Endothelial cell of umbilical vein (primary cell): ENCODE measurements at regions not wholly inside any gene's neighbourhood (a gene's known extent, or its start where the extent isn't known, plus 50 kb on each side); places are given as distances from the start of the nearest gene placed in this dataset.

ENCODE experiments used
- BruUV-seq: library from RNA; stranded (reverse); fragments of 400-500 nt; replicated peaks from 2 replicates; lab custom pipeline; 2021; lab: Mats Ljungman, UMichigan
- CTCF ChIA-PET: fragments of 300-600, 350-600 bp; sonication (Branson Sonifier 250); formaldehyde crosslinking; loops from one replicate; lab custom pipeline; 2021; ENCODE audit warnings: antibody characterized with exemption, inconsistent platforms; lab: Charles Lee
- POLR2A ChIA-PET: fragments of 300-600, 350-600 bp; sonication (Branson Sonifier 250); formaldehyde crosslinking; loops from one replicate; lab custom pipeline; 2021; ENCODE audit warnings: antibody characterized with exemption, inconsistent platforms; lab: Charles Lee
- DNase-seq: peaks from one replicate; pipeline ENCODE4 v3.0.0-alpha.2; 2011; ENCODE audit warnings: low read depth, low spot score
- FAIRE-seq: peaks from 2 replicates; lab custom pipeline; 2011; peaks lifted over from hg19 to GRCh38; lab: Jason Lieb, UNC
- H2AFZ ChIP-seq: 2 replicates; pipeline ENCODE4 v1.6.0; 2012; ENCODE audit warnings: low read depth, low read length, control low read depth, inconsistent platforms
- H3K27ac ChIP-seq: 2 replicates; pipeline ENCODE4 v1.5.1; 2011; ENCODE audit warnings: low read depth, mild to moderate bottlenecking, control low read depth, low read length, moderate library complexity; ENCODE audit not compliant: insufficient read depth
- H3K27me3 ChIP-seq, 2 experiments: 2 replicates each; pipeline versions ENCODE4 v1.6.0 to v1.6.1; 2011; ENCODE audit warnings: low read length in 2 of 2, mixed read lengths in 1 of 2; ENCODE audit not compliant: control insufficient read depth in 2 of 2, insufficient read depth in 2 of 2
- H3K36me3 ChIP-seq, 2 experiments: 2 replicates in 1 of 2; 3 replicates in 1 of 2; pipeline ENCODE4 v1.5.1; 2011; ENCODE audit warnings: low read length in 2 of 2, mild to moderate bottlenecking in 1 of 2, moderate library complexity in 1 of 2; ENCODE audit not compliant: control insufficient read depth in 2 of 2, insufficient read depth in 2 of 2; ENCODE audit errors: extremely low read depth in 1 of 2
- H3K4me1 ChIP-seq: 3 replicates; pipeline ENCODE4 v1.5.1; 2011; ENCODE audit warnings: mild to moderate bottlenecking, low read length; ENCODE audit not compliant: control insufficient read depth, insufficient read depth; ENCODE audit errors: extremely low read depth
- H3K4me2 ChIP-seq: 2 replicates; pipeline ENCODE4 v1.6.1; 2011; ENCODE audit warnings: low read length, control low read depth, mixed read lengths; ENCODE audit not compliant: insufficient read depth
- H3K4me3 ChIP-seq, 3 experiments: fragments of 200-600 bp in 1 of 3; sonication (generic), shearing (Covaris generic) in 1 of 3; replicated peaks in 1 of 3; 2 replicates each; pipeline ENCODE4 v1.5.1; 2011 to 2016; ENCODE audit warnings: control low read depth in 3 of 3, low read length in 3 of 3, mild to moderate bottlenecking in 2 of 3, inconsistent platforms in 1 of 3, low read depth in 1 of 3, moderate library complexity in 1 of 3; ENCODE audit not compliant: insufficient read depth in 1 of 3
- H3K79me2 ChIP-seq: 2 replicates; pipeline ENCODE4 v1.6.0; 2012; ENCODE audit warnings: low read length, inconsistent platforms; ENCODE audit not compliant: control insufficient read depth, insufficient read depth
- H3K9ac ChIP-seq: replicated peaks from 2 replicates; pipeline ENCODE3; 2011; ENCODE audit warnings: low read length, control low read depth; ENCODE audit not compliant: insufficient read depth; ENCODE audit errors: extremely low read depth
- H3K9me1 ChIP-seq: replicated peaks from 3 replicates; pipeline ENCODE4 v1.6.0; 2011; ENCODE audit warnings: mild to moderate bottlenecking, low read length; ENCODE audit not compliant: control insufficient read depth, insufficient read depth; ENCODE audit errors: extremely low read depth
- H3K9me3 ChIP-seq: replicated peaks from 2 replicates; pipeline ENCODE4 v1.5.1; 2012; ENCODE audit warnings: low read length, inconsistent platforms; ENCODE audit not compliant: control insufficient read depth, insufficient read depth
- H4K20me1 ChIP-seq: replicated peaks from 2 replicates; pipeline ENCODE3; 2011; ENCODE audit warnings: mild to moderate bottlenecking, low read length; ENCODE audit not compliant: control insufficient read depth, insufficient read depth; ENCODE audit errors: extremely low read depth
- CTCF ChIP-seq, 2 donors: IDR thresholded peaks; 1 replicate in 1 of 2; 2 replicates in 1 of 2; pipeline ENCODE4 v1.5.1; 2011; ENCODE audit warnings: low read length in 2 of 2, mild to moderate bottlenecking in 2 of 2, moderate library complexity in 2 of 2, control low read depth in 1 of 2, inconsistent platforms in 1 of 2, low read depth in 1 of 2; ENCODE audit not compliant: insufficient read depth in 1 of 2; ENCODE audit errors: extremely low read depth in 1 of 2
- FOS ChIP-seq: IDR thresholded peaks from 2 replicates; pipeline ENCODE4 v1.6.1; 2011; ENCODE audit warnings: mild to moderate bottlenecking, low read length, moderate library complexity, borderline replicate concordance; ENCODE audit not compliant: insufficient read depth
- JUN ChIP-seq: IDR thresholded peaks from 2 replicates; pipeline ENCODE4 v1.6.1; 2011; ENCODE audit warnings: borderline replicate concordance, low read depth; ENCODE audit not compliant: insufficient read length, insufficient read depth
- MYC ChIP-seq: IDR thresholded peaks from one replicate; pipeline ENCODE4 v1.6.1; 2011; ENCODE audit warnings: mild to moderate bottlenecking, low read depth, low read length
- POLR2AphosphoS5 ChIP-seq: IDR thresholded peaks from 2 replicates; pipeline ENCODE4 v1.6.1; 2012; ENCODE audit warnings: low read depth, mild to moderate bottlenecking, control low read depth, low read length, moderate library complexity; ENCODE audit not compliant: insufficient read depth
- dilution Hi-C: fragments of 300-500 bp; cut with MboI; formaldehyde crosslinking; loops from one replicate; pipeline ENCODE4 v1.15.0; 2019; ENCODE audit warnings: low sequenced_read_pairs; ENCODE audit not compliant: extremely low pct_ligation_motif_present
- intact Hi-C: fragments of 100-400 bp; cut with micrococcal nuclease; formaldehyde crosslinking; loops from one replicate; pipeline ENCODE4 v1.10.0; 2022

GRCh38 chr4:15194520-15194919 lies 192.2 kb downstream of the CPEB2 start:
- dilution Hi-C loops, result no loop called here

More at GRCh38 chr4:15194520-15194919, 192.2 kb downstream of the CPEB2 start:
- Histone ChIP-seq H3K9me1 (no peaks in the 10 kb centered on the region), H3K9ac (no peak overlapping the region), H3K79me2 (no peaks in the 10 kb centered on the region), H3K27me3 (no peaks in the 10 kb centered on the region), H3K4me3 (no peak overlapping the region), H3K36me3 (no peaks in the 10 kb centered on the region), H3K4me1 (no peaks in the 10 kb centered on the region), H3K9me3 (no peaks in the 10 kb centered on the region), H4K20me1 (no peaks in the 10 kb centered on the region), H2AFZ (no peak overlapping the region), H3K27ac (no peak overlapping the region), H3K4me2 (no peak overlapping the region)
- no TSS peak for BruUV-seq
- ChIA-PET CTCF (no interaction called here), POLR2A (no interaction called here)
- FAIRE-seq (no peak), DNase-seq (no peak)
- TF ChIP-seq JUN (no peak), CTCF (IDR thresholded peaks at IDR 0.05; ENCODE audit: extremely low read depth in 1 of 2, insufficient read depth in 1 of 2, low read depth in 1 of 2, low read length in 2 of 2) (no peak), MYC (no peak), FOS (no peak), POLR2AphosphoS5 (no peak)
- intact Hi-C loops, result no loop called here
